NCI-H345 treated with DMSO at 0.1 percent for 48 hours (cell line): ENCODE measurements at regions not wholly inside any gene's neighbourhood (a gene's known extent, or its start where the extent isn't known, plus 50 kb on each side); places are given as distances from the start of the nearest gene placed in this dataset.
"Not testable (repeated sequence)": the region's sequence is repeated elsewhere in the genome, so short reads cannot be mapped to it uniquely, and the experiment has no call there.

Experiments used
- DNase-seq: peaks from one replicate; lab custom pipeline; 2025; ENCODE audit not compliant: unreplicated experiment; lab: John Stamatoyannopoulos, UW

- DNase-seq = no peak
Observed at GRCh38 chr14:94850309-94851211, 80.6 kb upstream of the GSC start.

GRCh38 chr14:94844593-94845152, 74.8 kb upstream of the GSC start:
- DNase-seq = no peak

DNA sequence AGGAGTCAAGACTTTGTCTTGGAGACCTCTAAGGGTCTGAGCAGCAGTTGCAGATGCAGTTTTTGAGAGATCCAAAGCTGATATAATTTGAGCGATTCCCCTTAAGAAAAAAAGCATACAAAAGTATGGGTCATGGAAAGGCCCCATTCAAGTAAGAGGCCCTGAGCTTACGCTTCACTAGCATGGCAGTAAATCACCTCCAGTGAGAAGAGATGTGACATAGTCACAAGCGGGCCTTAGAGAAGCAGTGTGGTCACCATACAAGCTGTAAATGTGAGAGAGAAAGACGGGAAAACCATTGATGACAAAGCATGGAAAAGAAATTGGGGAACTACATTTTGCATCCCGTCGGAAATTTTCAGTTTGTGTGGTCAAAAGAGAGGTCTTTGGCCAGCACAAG, 70.6 kb upstream of the GSC start:
- DNase-seq = no peak

DNA sequence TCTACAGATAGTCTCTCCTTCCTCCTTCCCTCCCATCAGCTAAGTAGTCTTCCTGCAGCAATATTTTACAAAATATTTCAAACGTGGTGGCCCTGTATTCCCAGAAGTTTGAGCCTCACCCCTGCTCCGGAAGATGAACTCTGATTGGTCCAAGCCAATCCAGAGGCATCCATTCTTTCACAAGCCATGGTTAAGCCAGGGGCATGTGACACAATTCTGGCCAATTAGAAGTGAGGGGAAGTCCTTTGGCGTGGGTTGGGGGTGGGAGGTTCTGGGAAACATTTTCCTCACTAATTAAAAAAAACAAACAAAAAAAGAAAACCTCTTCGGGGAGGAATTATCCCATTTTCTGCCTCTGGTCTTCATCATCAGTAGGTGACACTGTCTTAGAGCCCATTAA, 69.4 kb upstream of the GSC start:
- DNase-seq = no peak

GRCh38 chr14:94836849-94837248, 66.9 kb upstream of the GSC start:
- DNase-seq = no peak

DNA sequence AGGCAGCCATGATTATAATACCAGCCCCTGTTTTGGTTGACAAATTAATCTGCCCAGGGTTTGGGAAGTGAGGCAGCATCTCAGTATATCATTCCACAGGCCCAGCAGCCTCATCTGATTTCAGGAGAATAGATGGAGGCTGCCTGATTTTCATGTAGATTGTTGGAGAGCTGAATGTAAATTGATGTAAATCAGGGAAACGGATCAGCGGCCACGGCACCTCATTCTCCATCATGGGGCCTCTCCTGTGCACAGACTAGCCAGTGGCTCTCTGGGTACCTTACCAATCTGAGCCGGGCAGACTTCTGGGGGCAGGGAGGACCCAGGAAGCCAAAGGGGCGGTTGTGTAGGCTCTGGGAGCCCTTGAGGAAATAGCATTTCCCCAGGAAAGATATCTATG, 63.7 kb upstream of the GSC start:
- no peak for DNase-seq

DNA sequence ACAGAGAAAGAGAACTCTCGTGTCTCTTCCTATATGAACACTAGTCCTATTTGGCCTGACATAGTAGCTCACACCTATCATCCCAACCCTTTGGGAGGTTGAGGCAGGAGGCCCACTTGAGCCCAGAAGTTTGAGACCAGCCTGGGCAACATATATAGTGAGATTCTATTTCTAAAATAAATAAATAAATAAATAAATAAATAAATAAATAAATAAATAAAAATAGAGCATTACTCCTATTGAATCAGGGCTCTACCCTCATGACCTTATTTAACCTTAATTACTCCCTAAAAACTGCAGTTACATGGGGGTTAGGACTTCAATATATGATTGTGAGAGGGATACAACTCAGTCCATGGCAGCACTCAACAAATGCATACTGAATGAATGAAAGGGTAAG, 61.2 kb upstream of the GSC start:
- no peak for DNase-seq

DNA sequence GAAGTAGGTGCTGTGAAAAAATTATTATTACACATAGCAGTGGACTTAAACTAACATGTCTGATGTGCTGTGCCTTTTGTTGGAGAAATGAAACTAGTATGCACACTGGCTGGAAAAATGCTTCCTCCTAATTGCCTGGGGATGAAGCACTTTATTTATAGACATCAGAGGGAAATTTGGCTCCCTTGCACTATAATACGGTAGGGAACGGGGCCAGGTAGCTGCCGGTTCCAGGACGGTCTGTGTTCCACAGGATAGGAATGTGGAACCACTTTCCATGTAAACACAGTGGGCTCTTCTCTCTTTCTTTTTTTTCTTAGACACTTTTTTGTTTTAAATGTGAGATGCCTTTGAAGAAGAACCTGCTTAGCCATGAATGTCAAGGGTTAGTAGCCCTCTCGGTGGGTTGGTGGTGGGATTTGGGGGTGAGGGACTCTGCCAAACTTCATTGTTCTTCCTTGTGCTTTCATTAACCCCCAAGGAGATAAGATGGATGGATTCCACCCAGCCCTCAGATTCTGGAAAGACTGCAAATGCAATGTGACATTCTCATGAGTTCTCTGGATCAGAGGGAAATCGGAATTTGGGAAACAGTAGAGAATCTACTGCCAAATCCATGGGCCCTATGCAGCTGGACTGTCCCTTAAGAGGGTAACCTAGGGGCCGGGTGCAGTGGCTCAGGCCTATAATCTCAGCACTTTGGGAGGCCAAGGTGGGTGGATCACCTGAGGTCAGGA, 58.0 kb upstream of the GSC start:
- no peak for DNase-seq

GRCh38 chr14:94826774-94827173, 56.9 kb upstream of the GSC start:
- no peak for DNase-seq

GRCh38 chr14:94823556-94824341, 53.8 kb upstream of the GSC start:
- no peak for DNase-seq

GRCh38 chr14:94821705-94822104, 51.8 kb upstream of the GSC start:
- no peak for DNase-seq

- DNase-seq = not testable (repeated sequence)
Observed at GRCh38 chr14:94820932-94821331, 51.0 kb upstream of the GSC start.
